Gastrocnemius medialis (tissue), 4 donors: ENCODE measurements at regions not wholly inside any gene's neighbourhood (a gene's known extent, or its start where the extent isn't known, plus 50 kb on each side); places are given as distances from the start of the nearest gene placed in this dataset.

Source experiments
- CTCF ChIP-seq, 5 experiments: fragments of 450-650 bp in 3 of 5; fragments of 200-600 bp in 2 of 5; sonication (generic) in 2 of 5; IDR thresholded peaks in 4 of 5; conservative IDR thresholded peaks in 1 of 5; 1 replicate in 4 of 5; 2 replicates in 1 of 5; pipeline ENCODE4 v1.5.1; 2016 to 2019; ENCODE audit warnings: antibody characterized with exemption in 5 of 5, mild to moderate bottlenecking in 3 of 5, moderate library complexity in 3 of 5
- POLR2A ChIP-seq, 2 donors: fragments of 450-650 bp; IDR thresholded peaks; one replicate each; pipeline ENCODE4 v1.6.1; 2017; ENCODE audit warnings: antibody characterized with exemption in 2 of 2, mild to moderate bottlenecking in 2 of 2, moderate library complexity in 2 of 2

DNA sequence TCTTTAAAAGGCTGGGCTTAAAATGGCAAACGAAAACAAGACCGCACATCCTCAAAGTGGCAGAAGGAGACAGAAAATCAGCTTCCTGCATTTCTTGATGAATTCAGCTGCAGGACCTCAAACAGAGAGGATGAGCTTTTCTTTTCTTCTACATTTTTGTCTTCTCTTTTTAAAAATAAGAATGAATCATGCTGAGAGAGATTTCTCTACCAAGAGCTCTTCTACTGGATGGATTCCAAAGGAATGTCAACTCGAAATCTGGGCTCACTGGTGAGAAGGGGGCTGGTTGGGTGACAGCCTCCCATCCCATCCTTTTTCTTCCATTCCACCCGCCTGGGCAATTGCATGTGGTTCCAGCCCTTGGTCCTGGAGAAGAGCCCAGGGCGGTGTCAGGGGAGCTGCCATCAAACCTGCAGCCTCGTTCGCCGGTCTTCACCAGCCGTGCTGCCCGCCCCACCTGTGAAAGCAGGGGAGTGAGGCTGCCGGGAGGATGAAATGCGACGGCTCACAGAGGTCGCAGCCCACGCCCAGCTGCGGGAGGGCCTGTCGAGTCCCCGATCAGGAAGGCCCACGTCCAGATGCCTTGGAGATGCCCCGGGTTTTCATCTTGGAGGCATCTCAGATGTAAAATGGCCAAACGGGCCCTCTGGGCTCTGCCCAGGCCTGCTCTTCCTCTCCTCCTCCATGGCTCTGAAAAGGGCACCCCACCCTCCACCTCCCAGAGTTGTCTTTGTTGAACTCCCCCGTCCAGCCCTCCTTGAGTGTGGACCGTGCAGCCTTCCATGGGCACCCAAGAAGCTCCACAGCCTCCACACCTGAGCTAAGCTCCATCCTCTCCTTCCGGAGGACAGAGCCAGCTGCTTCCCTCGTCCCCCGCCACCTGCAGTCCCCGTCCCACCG lies 121.9 kb downstream of the FOXL1 start:
- TF ChIP-seq CTCF (IDR thresholded peaks at IDR 0.05 in 4 of 5, conservative IDR thresholded peaks at IDR 0.05 in 1 of 5) (no peak), POLR2A (IDR thresholded peaks at IDR 0.05) (no peak)
